ENCODE measurements at regions not wholly inside any gene's neighbourhood (a gene's known extent, or its start where the extent isn't known, plus 50 kb on each side); places are given as distances from the start of the nearest gene placed in this dataset.

DNA sequence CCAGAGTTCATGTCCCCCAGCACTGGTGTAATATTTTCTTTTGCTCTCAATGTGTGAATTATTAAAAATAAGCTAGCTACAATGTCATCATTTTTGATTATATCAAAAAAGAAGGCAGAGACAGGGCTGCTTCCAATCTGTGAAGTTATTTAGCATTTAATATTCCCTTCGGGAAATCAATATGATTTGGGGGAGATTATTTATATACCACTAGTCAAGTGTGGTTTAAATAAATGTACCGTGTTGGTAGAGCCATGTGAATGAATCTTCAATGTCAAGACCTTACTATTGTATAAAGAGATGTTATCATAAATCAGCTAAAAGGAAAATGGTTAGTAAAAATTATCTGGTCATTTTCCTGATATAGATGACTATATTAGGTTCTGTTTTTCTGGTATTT, 87.4 kb upstream of the MID1 start:
- H3K27ac Mint-ChIP-seq = no peak overlapping the region

DNA sequence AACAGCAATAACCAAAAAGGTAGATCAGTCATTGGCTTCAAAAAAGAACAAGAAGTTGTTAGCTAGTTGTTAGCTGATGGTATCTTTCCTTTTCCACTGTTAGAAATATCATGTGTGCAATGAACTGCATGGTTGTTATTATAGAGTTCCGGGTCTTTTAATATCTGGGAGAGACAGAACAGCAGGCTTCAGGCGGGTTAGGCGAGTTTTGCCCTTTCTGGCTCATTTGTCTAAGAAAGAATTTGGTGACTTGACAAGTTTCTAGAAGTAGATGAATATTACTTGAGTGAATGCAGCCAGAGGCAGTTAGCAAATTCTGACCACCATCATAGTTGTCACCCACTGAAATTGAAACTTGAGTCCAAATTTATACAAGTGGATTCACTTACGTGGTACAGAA, 88.9 kb upstream of the MID1 start:
- peaks cover 9% of the 10 kb centered on the region for H3K9me3 ChIP-seq (ENCODE audit: low read depth)
- H3K4me3 ChIP-seq = no peak overlapping the region
- peaks cover 15% of the 10 kb centered on the region for H3K9me3 Mint-ChIP-seq
- no peak overlapping the region for H3K4me2 ChIP-seq
- no peak overlapping the region for H2AFZ ChIP-seq (replicated peaks)
- H3K27ac ChIP-seq = no peak overlapping the region
- H4K20me1 ChIP-seq (ENCODE audit: low read depth) = no peaks in the 10 kb centered on the region
- H3K4me1 Mint-ChIP-seq = peaks cover 10% of the 10 kb centered on the region
- H3K4me3 Mint-ChIP-seq = no peak overlapping the region
- no peak for TF ChIP-seq CTCF (IDR thresholded peaks at IDR 0.05)
- no peak for TF ChIP-seq EZH2phosphoT487 (IDR thresholded peaks at IDR 0.05)
- no peak for TF ChIP-seq EZH2 (IDR thresholded peaks at IDR 0.05)
- no peaks in the 10 kb centered on the region for H3K27me3 ChIP-seq
- no peaks in the 10 kb centered on the region for H3K36me3 ChIP-seq
- H3K27me3 Mint-ChIP-seq (ENCODE audit: insufficient read depth, low read depth) = peaks cover 2% of the 10 kb centered on the region
- no peak for DNase-seq (ENCODE audit: low spot score)
- no peak overlapping the region for H3K9ac ChIP-seq
- no peaks in the 10 kb centered on the region for H3F3A ChIP-seq (ENCODE audit: low read depth)
- peaks cover 6% of the 10 kb centered on the region for H3K4me1 ChIP-seq
- H3K36me3 Mint-ChIP-seq = peaks cover 2% of the 10 kb centered on the region
- H3K27ac Mint-ChIP-seq = no peak overlapping the region
- no peaks in the 10 kb centered on the region for H3K79me2 ChIP-seq (ENCODE audit: low read depth)

More for the DNA sequence above, 87.4 kb upstream of the MID1 start:
- H3K9me3 ChIP-seq (ENCODE audit: low read depth) = peaks cover 8% of the 10 kb centered on the region
- H2AFZ ChIP-seq (replicated peaks) = no peak overlapping the region
- no peak overlapping the region for H3K4me3 ChIP-seq
- no peak overlapping the region for H3K9ac ChIP-seq
- Mint-ChIP-seq H3K36me3 (peaks cover 2% of the 10 kb centered on the region), H3K9me3 (peaks cover 7% of the 10 kb centered on the region), H3K4me3 (no peak overlapping the region), H3K4me1 (peaks cover 10% of the 10 kb centered on the region), H3K27me3 (ENCODE audit: insufficient read depth, low read depth) (no peaks in the 10 kb centered on the region)
- H3K27ac ChIP-seq = no peak overlapping the region
- no peaks in the 10 kb centered on the region for H3K79me2 ChIP-seq (ENCODE audit: low read depth)
- H3K4me1 ChIP-seq = peaks cover 6% of the 10 kb centered on the region
- H3K27me3 ChIP-seq = no peaks in the 10 kb centered on the region
- TF ChIP-seq EZH2 (IDR thresholded peaks at IDR 0.05) (no peak), EZH2phosphoT487 (IDR thresholded peaks at IDR 0.05) (no peak), CTCF (IDR thresholded peaks at IDR 0.05) (no peak)
- DNase-seq (ENCODE audit: low spot score) = no peak
- no peaks in the 10 kb centered on the region for H3F3A ChIP-seq (ENCODE audit: low read depth)
- H3K4me2 ChIP-seq = no peak overlapping the region
- no peaks in the 10 kb centered on the region for H3K36me3 ChIP-seq
- H4K20me1 ChIP-seq (ENCODE audit: low read depth) = no peaks in the 10 kb centered on the region

- no peaks in the 10 kb centered on the region for H3K4me1 Mint-ChIP-seq
- no peak for TF ChIP-seq EZH2phosphoT487 (IDR thresholded peaks at IDR 0.05)
- TF ChIP-seq EZH2 (IDR thresholded peaks at IDR 0.05) = no peak
- no peak for TF ChIP-seq CTCF (IDR thresholded peaks at IDR 0.05)
- H3K4me3 Mint-ChIP-seq = no peak overlapping the region
- peaks cover 5% of the 10 kb centered on the region for H3K36me3 Mint-ChIP-seq
- no peak overlapping the region for H3K27ac Mint-ChIP-seq
- H3K9me3 Mint-ChIP-seq = peaks cover 28% of the 10 kb centered on the region
- H3K4me2 ChIP-seq = no peak overlapping the region
- peaks cover 6% of the 10 kb centered on the region for H3K9me3 ChIP-seq (ENCODE audit: low read depth)
- H4K20me1 ChIP-seq (ENCODE audit: low read depth) = no peaks in the 10 kb centered on the region
- no peaks in the 10 kb centered on the region for H3F3A ChIP-seq (ENCODE audit: low read depth)
- H3K9ac ChIP-seq = no peak overlapping the region
- H3K4me3 ChIP-seq = no peak overlapping the region
- no peaks in the 10 kb centered on the region for H3K36me3 ChIP-seq
- H3K27me3 Mint-ChIP-seq (ENCODE audit: insufficient read depth, low read depth) = peaks cover 2% of the 10 kb centered on the region
- no peaks in the 10 kb centered on the region for H3K79me2 ChIP-seq (ENCODE audit: low read depth)
- no peak overlapping the region for H3K27ac ChIP-seq
- no peaks in the 10 kb centered on the region for H3K27me3 ChIP-seq
- H2AFZ ChIP-seq (replicated peaks) = no peak overlapping the region
- H3K4me1 ChIP-seq = no peaks in the 10 kb centered on the region
- DNase-seq (ENCODE audit: low spot score) = no peak
These were observed 94.1 kb upstream of the MID1 start for GRCh38 chrX:10714531-10714930.

Measured in neural progenitor cell (in vitro differentiated cells).